OCI-LY1 (cell line): ENCODE measurements at regions not wholly inside any gene's neighbourhood (a gene's known extent, or its start where the extent isn't known, plus 50 kb on each side); places are given as distances from the start of the nearest gene placed in this dataset.

Source experiments
- H2AFZ ChIP-seq: fragments of 200-600 bp; sonication (generic), shearing (Covaris generic); 2 replicates; pipeline ENCODE4 v1.6.0; 2014; ENCODE audit warnings: antibody characterized with exemption, mild to moderate bottlenecking, low read length
- H3F3A ChIP-seq: fragments of 200-600 bp; sonication (generic), shearing (Covaris generic); 2 replicates; pipeline ENCODE4 v1.6.0; 2014; ENCODE audit warnings: mild to moderate bottlenecking, antibody characterized with exemption, low read length, moderate library complexity; ENCODE audit not compliant: insufficient read depth
- H3K27ac ChIP-seq: fragments of 200-600 bp; sonication (generic); 2 replicates; pipeline ENCODE4 v1.5.1; 2014; ENCODE audit warnings: low read length, mixed run types, mild to moderate bottlenecking, low read depth; ENCODE audit not compliant: poor library complexity, severe bottlenecking
- H3K27me3 ChIP-seq: fragments of 200-600 bp; sonication (generic); 2 replicates; pipeline ENCODE4 v1.6.0; 2014; ENCODE audit warnings: antibody characterized with exemption, mild to moderate bottlenecking, low read length, moderate library complexity; ENCODE audit not compliant: insufficient read depth
- H3K36me3 ChIP-seq: fragments of 200-600 bp; sonication (generic); 2 replicates; pipeline ENCODE4 v1.6.1; 2014; ENCODE audit warnings: mild to moderate bottlenecking, antibody characterized with exemption, low read length, moderate library complexity, mixed read lengths; ENCODE audit not compliant: insufficient read depth
- H3K4me1 ChIP-seq: fragments of 200-600 bp; sonication (generic); 2 replicates; pipeline ENCODE4 v1.5.1; 2014; ENCODE audit warnings: mild to moderate bottlenecking, low read length, moderate library complexity; ENCODE audit not compliant: insufficient read depth, severe bottlenecking
- H3K4me2 ChIP-seq: fragments of 200-600 bp; sonication (generic), shearing (Covaris generic); 2 replicates; pipeline ENCODE4 v1.6.1; 2014; ENCODE audit warnings: low read length
- H3K4me3 ChIP-seq: fragments of 200-600 bp; sonication (generic); 2 replicates; pipeline ENCODE4 v1.5.1; 2014; ENCODE audit warnings: low read length, low read depth, mild to moderate bottlenecking, mixed read lengths; ENCODE audit not compliant: poor library complexity, severe bottlenecking
- H3K79me2 ChIP-seq: fragments of 200-600 bp; shearing (Covaris generic); 2 replicates; pipeline ENCODE4 v1.6.1; 2016; ENCODE audit warnings: mixed run types, low read length, mixed read lengths; ENCODE audit not compliant: insufficient read depth
- H3K9ac ChIP-seq: fragments of 200-600 bp; sonication (generic), shearing (Covaris generic); 2 replicates; pipeline ENCODE4 v1.6.1; 2014; ENCODE audit warnings: mild to moderate bottlenecking, low read length, mixed read lengths
- H3K9me2 ChIP-seq: fragments of 200-600 bp; sonication (generic), shearing (Covaris generic); 2 replicates; pipeline ENCODE4 v1.6.1; 2014; ENCODE audit warnings: low read depth, mild to moderate bottlenecking, low read length, mixed read lengths
- H3K9me3 ChIP-seq: fragments of 200-600 bp; shearing (Covaris generic); 2 replicates; pipeline ENCODE4 v1.6.1; 2014; ENCODE audit warnings: low read length, mixed read lengths
- H4K20me1 ChIP-seq: fragments of 200-600 bp; sonication (generic), shearing (Covaris generic); 2 replicates; pipeline ENCODE4 v1.6.0; 2016; ENCODE audit warnings: mild to moderate bottlenecking, low read length; ENCODE audit not compliant: insufficient read depth
- CTCF ChIP-seq: fragments of 200-600 bp; sonication (generic), shearing (Covaris generic); IDR thresholded peaks from 2 replicates; pipeline ENCODE4 v1.5.1; 2017; ENCODE audit warnings: mild to moderate bottlenecking, antibody characterized with exemption, low read length, moderate library complexity, mixed read lengths
- EZH2 ChIP-seq: fragments of 200-600 bp; sonication (generic), shearing (Covaris generic); IDR thresholded peaks from 2 replicates; pipeline ENCODE4 v1.8.0; 2017; ENCODE audit warnings: borderline replicate concordance, mixed run types, mild to moderate bottlenecking, antibody characterized with exemption, low read length, moderate library complexity, mixed read lengths

- no peak overlapping the region for H3K27ac ChIP-seq
- no peaks in the 10 kb centered on the region for H4K20me1 ChIP-seq
- H3F3A ChIP-seq, result no peaks in the 10 kb centered on the region
- H3K27me3 ChIP-seq, result no peaks in the 10 kb centered on the region
- no peak overlapping the region for H3K9ac ChIP-seq
- no peak overlapping the region for H2AFZ ChIP-seq
- no peak overlapping the region for H3K4me2 ChIP-seq
- H3K9me3 ChIP-seq, result no peaks in the 10 kb centered on the region
- no peaks in the 10 kb centered on the region for H3K79me2 ChIP-seq
- no peaks in the 10 kb centered on the region for H3K36me3 ChIP-seq
- no peaks in the 10 kb centered on the region for H3K4me1 ChIP-seq
- no peak for TF ChIP-seq EZH2
- no peak for TF ChIP-seq CTCF
- no peak overlapping the region for H3K4me3 ChIP-seq
- no peaks in the 10 kb centered on the region for H3K9me2 ChIP-seq
These were observed 711.3 kb upstream of the COX7C start for GRCh38 chr5:85906460-85906859.

- Histone ChIP-seq H3F3A (no peaks in the 10 kb centered on the region), H3K4me1 (no peaks in the 10 kb centered on the region), H3K9me3 (no peaks in the 10 kb centered on the region), H4K20me1 (no peaks in the 10 kb centered on the region), H3K4me3 (no peak overlapping the region), H3K79me2 (no peaks in the 10 kb centered on the region), H2AFZ (no peak overlapping the region), H3K4me2 (no peak overlapping the region), H3K9ac (no peak overlapping the region), H3K27ac (no peak overlapping the region), H3K27me3 (no peaks in the 10 kb centered on the region), H3K36me3 (no peaks in the 10 kb centered on the region), H3K9me2 (no peaks in the 10 kb centered on the region)
- TF ChIP-seq CTCF, result no peak
- TF ChIP-seq EZH2, result no peak
These were observed 707.4 kb upstream of the COX7C start for GRCh38 chr5:85910335-85910734.

- H2AFZ ChIP-seq, result no peak overlapping the region
- TF ChIP-seq EZH2, result no peak
- no peak for TF ChIP-seq CTCF
- H3K27ac ChIP-seq, result no peak overlapping the region
These were observed 696.8 kb upstream of the COX7C start for GRCh38 chr5:85920984-85921383.

More at GRCh38 chr5:85920984-85921383, 696.8 kb upstream of the COX7C start:
- Histone ChIP-seq H3K4me1 (no peaks in the 10 kb centered on the region), H3K4me2 (no peak overlapping the region), H3K9me3 (no peaks in the 10 kb centered on the region), H3K9me2 (no peaks in the 10 kb centered on the region), H3F3A (no peaks in the 10 kb centered on the region), H4K20me1 (no peaks in the 10 kb centered on the region), H3K4me3 (no peak overlapping the region), H3K79me2 (no peaks in the 10 kb centered on the region), H3K27me3 (no peaks in the 10 kb centered on the region), H3K36me3 (no peaks in the 10 kb centered on the region), H3K9ac (no peak overlapping the region)
